Tibial nerve (tissue), 4 donors: ENCODE measurements at regions not wholly inside any gene's neighbourhood (a gene's known extent, or its start where the extent isn't known, plus 50 kb on each side); places are given as distances from the start of the nearest gene placed in this dataset.

Experiments
- CTCF ChIP-seq, 5 experiments: fragments of 200-600 bp in 3 of 5; fragments of 450-650 bp in 2 of 5; sonication (generic) in 3 of 5; IDR thresholded peaks; one replicate each; pipeline ENCODE4 v1.5.1; 2016 to 2019; ENCODE audit warnings: antibody characterized with exemption in 5 of 5, mild to moderate bottlenecking in 3 of 5, moderate library complexity in 2 of 5
- EP300 ChIP-seq, 2 donors: sonication (generic); formaldehyde crosslinking; IDR thresholded peaks; one replicate each; pipeline ENCODE4 v1.6.1; 2017; ENCODE audit warnings: antibody characterized with exemption in 2 of 2, mild to moderate bottlenecking in 1 of 2
- POLR2A ChIP-seq, 2 donors: fragments of 450-650 bp; IDR thresholded peaks; one replicate each; pipeline ENCODE4 v1.6.1; 2017; ENCODE audit warnings: antibody characterized with exemption in 2 of 2, mild to moderate bottlenecking in 2 of 2, moderate library complexity in 2 of 2

DNA sequence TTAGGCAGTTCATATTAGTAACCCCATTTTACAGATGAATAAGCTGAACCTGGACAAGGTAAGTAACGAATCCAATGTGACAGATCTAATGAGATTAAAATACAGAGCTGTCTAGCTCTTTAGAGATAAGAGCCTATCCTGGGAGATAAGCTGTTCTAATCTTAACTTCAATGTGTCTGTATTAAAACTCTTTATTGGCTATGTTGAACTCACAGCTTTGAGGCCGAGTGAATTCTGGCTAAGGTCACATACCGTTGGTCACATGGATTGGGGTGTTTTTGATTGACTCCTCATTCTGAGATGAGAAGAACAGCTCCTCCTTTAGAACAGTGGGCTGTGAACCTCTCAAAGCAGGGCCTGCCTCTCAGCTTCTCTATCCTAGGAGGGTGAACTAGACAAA lies 113.4 kb upstream of the EEPD1 start:
- TF ChIP-seq CTCF (IDR thresholded peaks at IDR 0.05) (no peak), POLR2A (IDR thresholded peaks at IDR 0.05) (no peak), EP300 (IDR thresholded peaks at IDR 0.05) (no peak)
